Endodermal cell (in vitro differentiated cells): ENCODE measurements at regions not wholly inside any gene's neighbourhood (a gene's known extent, or its start where the extent isn't known, plus 50 kb on each side); places are given as distances from the start of the nearest gene placed in this dataset.

Experiments used
- DNase-seq: peaks from one replicate; pipeline ENCODE4 v3.0.0-alpha.2; 2017
- H3K27ac ChIP-seq: 2 replicates; pipeline ENCODE4 v1.5.1; 2013; ENCODE audit warnings: mild to moderate bottlenecking, low read depth, low read length, moderate library complexity
- H3K27me3 ChIP-seq: 2 replicates; pipeline ENCODE4 v1.6.1; 2013; ENCODE audit warnings: mild to moderate bottlenecking, low read length, moderate library complexity; ENCODE audit not compliant: insufficient read depth, control insufficient read depth, poor library complexity, severe bottlenecking
- H3K36me3 ChIP-seq: 2 replicates; pipeline ENCODE4 v1.7.0; 2013; ENCODE audit warnings: mild to moderate bottlenecking, low read length, moderate library complexity; ENCODE audit not compliant: control insufficient read depth, insufficient read depth
- H3K4me1 ChIP-seq: one replicate; pipeline ENCODE4 v1.7.0; 2013; ENCODE audit warnings: low read length; ENCODE audit not compliant: control insufficient read depth, insufficient read depth
- H3K4me3 ChIP-seq: 2 replicates; pipeline ENCODE4 v1.5.1; 2013; ENCODE audit warnings: mild to moderate bottlenecking, low read length, moderate library complexity
- H3K9ac ChIP-seq: 2 replicates; pipeline ENCODE4 v1.6.1; 2013; ENCODE audit warnings: mild to moderate bottlenecking, low read length, moderate library complexity; ENCODE audit not compliant: poor library complexity, severe bottlenecking; ENCODE audit errors: extremely low read depth
- H3K9me3 ChIP-seq: 2 replicates; pipeline ENCODE4 v1.6.1; 2013; ENCODE audit warnings: mild to moderate bottlenecking, low read length, moderate library complexity; ENCODE audit not compliant: control insufficient read depth
- H3K27ac Mint-ChIP-seq: 2 replicates; pipeline ENCODE4 v1.8.0; 2020; ENCODE audit warnings: mixed read lengths
- H3K27me3 Mint-ChIP-seq: 2 replicates; pipeline ENCODE4 v1.8.0; 2021; ENCODE audit warnings: mild to moderate bottlenecking, mixed read lengths; ENCODE audit not compliant: insufficient read depth
- H3K36me3 Mint-ChIP-seq: 2 replicates; pipeline ENCODE4 v1.8.0; 2020; ENCODE audit warnings: low read depth, mixed read lengths
- H3K4me1 Mint-ChIP-seq: 2 replicates; pipeline ENCODE4 v1.8.0; 2020; ENCODE audit warnings: mixed read lengths
- H3K4me3 Mint-ChIP-seq: 2 replicates; pipeline ENCODE4 v1.8.0; 2020; ENCODE audit warnings: mild to moderate bottlenecking, moderate library complexity, mixed read lengths
- H3K9me3 Mint-ChIP-seq: 2 replicates; pipeline ENCODE4 v1.8.0; 2020; ENCODE audit warnings: mild to moderate bottlenecking, mixed read lengths
- CTCF ChIP-seq: fragments of 200-600 bp; sonication (generic); conservative IDR thresholded peaks from 2 replicates; pipeline ENCODE4 v1.5.0; 2021; ENCODE audit warnings: antibody characterized with exemption, mild to moderate bottlenecking
- WGBS, 2 experiments: methylation state at CpG; one replicate each; pipeline versions ENCODE4 v1.1.5 to v1.1.7; 2013; ENCODE audit warnings: missing lambda C conversion rate in 2 of 2, mixed read lengths in 1 of 2; ENCODE audit not compliant: insufficient coverage in 1 of 2, insufficient read length in 1 of 2; 5-methylcytosine and 5-hydroxymethylcytosine counted together

GRCh38 chr5:135645336-135646180, 66.8 kb upstream of the CXCL14 start:
- WGBS, 2 experiments, result 94 to 96% methylated on average over 6 to 8 of the region's 8 CpGs
- no peak overlapping the region for H3K4me3 ChIP-seq
- Mint-ChIP-seq H3K9me3 (no peaks in the 10 kb centered on the region), H3K27me3 (peaks cover 11% of the 10 kb centered on the region), H3K4me3 (no peak overlapping the region), H3K36me3 (no peaks in the 10 kb centered on the region), H3K27ac (no peak overlapping the region), H3K4me1 (peaks cover 7% of the 10 kb centered on the region)
- no peak overlapping the region for H3K9ac ChIP-seq
- no peaks in the 10 kb centered on the region for H3K4me1 ChIP-seq
- H3K27ac ChIP-seq, result no peak overlapping the region
- no peaks in the 10 kb centered on the region for H3K27me3 ChIP-seq
- DNase-seq, result no peak
- H3K9me3 ChIP-seq, result no peaks in the 10 kb centered on the region
- H3K36me3 ChIP-seq, result no peaks in the 10 kb centered on the region
- TF ChIP-seq CTCF, result no peak

- Mint-ChIP-seq H3K4me1 (peaks cover 7% of the 10 kb centered on the region), H3K27me3 (peaks cover 14% of the 10 kb centered on the region), H3K4me3 (no peak overlapping the region), H3K9me3 (no peaks in the 10 kb centered on the region), H3K27ac (no peak overlapping the region), H3K36me3 (no peaks in the 10 kb centered on the region)
- Histone ChIP-seq H3K27ac (no peak overlapping the region), H3K36me3 (no peaks in the 10 kb centered on the region), H3K27me3 (no peaks in the 10 kb centered on the region), H3K9ac (no peak overlapping the region), H3K9me3 (no peaks in the 10 kb centered on the region), H3K4me3 (no peak overlapping the region), H3K4me1 (no peaks in the 10 kb centered on the region)
- TF ChIP-seq CTCF, result no peak
- WGBS, 2 experiments, result 73 to 96% methylated on average over 2 to 6 of the region's 6 CpGs
- no peak for DNase-seq
Measured at GRCh38 chr5:135644816-135645215, 66.0 kb upstream of the CXCL14 start.

GRCh38 chr5:135643881-135644766, 65.3 kb upstream of the CXCL14 start:
- no peak overlapping the region for H3K27ac ChIP-seq
- DNase-seq, result no peak
- no peaks in the 10 kb centered on the region for H3K4me1 ChIP-seq
- H3K9ac ChIP-seq, result no peak overlapping the region
- H3K27me3 Mint-ChIP-seq, result peaks cover 9% of the 10 kb centered on the region
- H3K4me3 ChIP-seq, result no peak overlapping the region
- H3K4me1 Mint-ChIP-seq, result peaks cover 7% of the 10 kb centered on the region
- H3K36me3 ChIP-seq, result no peaks in the 10 kb centered on the region
- no peak overlapping the region for H3K4me3 Mint-ChIP-seq
- H3K9me3 ChIP-seq, result no peaks in the 10 kb centered on the region
- no peaks in the 10 kb centered on the region for H3K36me3 Mint-ChIP-seq
- H3K27ac Mint-ChIP-seq, result no peak overlapping the region
- no peaks in the 10 kb centered on the region for H3K9me3 Mint-ChIP-seq
- 61 to 79% methylated on average over 4 of the region's 4 CpGs for WGBS, 2 experiments
- TF ChIP-seq CTCF, result no peak
- no peaks in the 10 kb centered on the region for H3K27me3 ChIP-seq
